Neural cell (in vitro differentiated cells): ENCODE measurements at regions not wholly inside any gene's neighbourhood (a gene's known extent, or its start where the extent isn't known, plus 50 kb on each side); places are given as distances from the start of the nearest gene placed in this dataset.

Source experiments
- CTCF ChIP-seq: fragments of 450-650 bp; IDR thresholded peaks from 2 replicates; pipeline ENCODE4 v1.5.1; 2014; ENCODE audit warnings: antibody characterized with exemption, mild to moderate bottlenecking, moderate library complexity; ENCODE audit not compliant: poor library complexity, severe bottlenecking
- EZH2 ChIP-seq: fragments of 200-600, 300-800 bp; shearing (Covaris generic), sonication (generic); IDR thresholded peaks from 2 replicates; pipeline ENCODE4 v1.6.1; 2014; ENCODE audit warnings: antibody characterized with exemption, low read length, borderline replicate concordance, mild to moderate bottlenecking; ENCODE audit not compliant: insufficient read depth, poor library complexity, severe bottlenecking

DNA sequence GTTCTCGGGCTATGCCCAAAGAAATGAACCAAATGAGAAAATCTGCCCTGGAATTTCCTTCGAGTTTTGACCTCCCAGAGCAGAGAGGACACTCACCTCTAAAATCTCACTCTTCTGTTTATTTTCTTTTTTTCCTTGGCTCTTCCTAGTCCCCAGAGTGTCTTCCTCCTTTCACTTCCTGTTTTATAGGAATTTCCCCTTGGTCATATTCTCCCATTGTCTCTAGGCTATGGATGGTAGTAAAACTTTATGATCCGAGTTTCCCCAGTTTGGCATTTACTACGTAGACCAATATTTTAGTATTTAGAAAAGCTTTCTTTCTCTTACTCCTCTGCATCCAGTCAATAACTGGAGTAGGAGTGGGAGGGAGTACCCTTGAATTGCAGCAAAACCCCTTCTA lies 354.5 kb upstream of the ZNF608 start:
- TF ChIP-seq CTCF (no peak), EZH2 (no peak)
